GM21526 (cell line): ENCODE measurements at regions not wholly inside any gene's neighbourhood (a gene's known extent, or its start where the extent isn't known, plus 50 kb on each side); places are given as distances from the start of the nearest gene placed in this dataset.

Experiments
- ATAC-seq: cut with Tn5 transposase; IDR thresholded peaks from one replicate; pipeline ENCODE4 v1.9.1; 2021; ENCODE audit warnings: moderate library complexity; ENCODE audit not compliant: unreplicated experiment, low FRiP score

DNA sequence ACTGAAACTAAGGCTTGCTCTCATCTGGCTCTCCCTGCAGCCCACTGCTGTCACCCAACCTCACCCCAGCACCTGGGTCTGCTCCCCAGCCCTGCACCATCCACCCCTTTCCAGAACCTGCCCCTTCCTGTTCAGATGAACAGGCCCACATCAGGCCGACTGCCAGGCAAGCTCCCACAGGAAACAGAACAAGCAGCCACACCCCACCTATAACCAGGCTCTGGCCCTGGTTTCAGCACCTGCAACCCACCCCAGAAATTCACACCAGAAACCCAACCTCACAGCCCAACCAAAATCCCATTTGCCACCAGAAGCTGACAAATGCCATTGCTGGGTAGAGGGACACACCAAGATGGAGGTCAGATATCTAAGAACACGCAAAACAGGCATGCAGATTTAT lies 159.2 kb upstream of the ID2 start:
- ATAC-seq, result no peak

GRCh38 chr2:8524388-8524787 lies 157.5 kb upstream of the ID2 start:
- no peak for ATAC-seq

DNA sequence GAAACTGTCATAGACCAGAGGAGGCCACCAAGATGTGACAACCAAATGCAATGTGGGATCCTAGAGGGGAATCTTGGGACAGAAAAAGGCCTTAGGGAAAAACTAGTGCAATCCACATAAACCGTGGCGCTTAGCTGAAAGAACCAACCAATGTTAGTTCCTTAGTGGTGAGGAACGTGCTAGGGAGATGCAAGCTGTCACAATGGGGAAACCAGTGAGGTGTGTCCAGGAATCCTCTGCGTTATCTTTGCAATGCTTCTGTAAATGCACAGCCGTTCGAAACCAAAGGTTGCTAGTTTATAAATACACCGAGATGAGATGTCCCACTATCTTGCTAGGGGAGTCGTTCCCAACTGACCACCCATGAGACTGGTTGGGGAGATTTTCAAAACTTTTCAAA lies 157.0 kb upstream of the ID2 start:
- no peak for ATAC-seq

DNA sequence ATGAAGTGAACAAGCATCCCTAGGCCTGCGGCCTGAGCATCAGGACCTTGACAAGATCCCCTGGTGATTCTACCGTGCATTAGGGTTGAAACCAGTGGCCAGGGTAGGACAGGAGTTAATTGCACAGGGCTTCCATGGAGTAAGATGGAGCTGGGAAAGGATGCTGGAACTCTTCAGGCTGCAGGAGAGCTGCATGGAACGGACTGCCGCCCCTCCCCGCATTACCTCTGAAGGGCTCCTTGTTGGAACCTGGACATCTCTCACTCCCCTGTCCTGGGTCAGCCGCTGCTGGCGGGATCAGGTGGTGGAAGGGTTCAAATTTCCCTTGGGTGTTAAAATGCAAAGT lies 156.6 kb upstream of the ID2 start:
- no peak for ATAC-seq

DNA sequence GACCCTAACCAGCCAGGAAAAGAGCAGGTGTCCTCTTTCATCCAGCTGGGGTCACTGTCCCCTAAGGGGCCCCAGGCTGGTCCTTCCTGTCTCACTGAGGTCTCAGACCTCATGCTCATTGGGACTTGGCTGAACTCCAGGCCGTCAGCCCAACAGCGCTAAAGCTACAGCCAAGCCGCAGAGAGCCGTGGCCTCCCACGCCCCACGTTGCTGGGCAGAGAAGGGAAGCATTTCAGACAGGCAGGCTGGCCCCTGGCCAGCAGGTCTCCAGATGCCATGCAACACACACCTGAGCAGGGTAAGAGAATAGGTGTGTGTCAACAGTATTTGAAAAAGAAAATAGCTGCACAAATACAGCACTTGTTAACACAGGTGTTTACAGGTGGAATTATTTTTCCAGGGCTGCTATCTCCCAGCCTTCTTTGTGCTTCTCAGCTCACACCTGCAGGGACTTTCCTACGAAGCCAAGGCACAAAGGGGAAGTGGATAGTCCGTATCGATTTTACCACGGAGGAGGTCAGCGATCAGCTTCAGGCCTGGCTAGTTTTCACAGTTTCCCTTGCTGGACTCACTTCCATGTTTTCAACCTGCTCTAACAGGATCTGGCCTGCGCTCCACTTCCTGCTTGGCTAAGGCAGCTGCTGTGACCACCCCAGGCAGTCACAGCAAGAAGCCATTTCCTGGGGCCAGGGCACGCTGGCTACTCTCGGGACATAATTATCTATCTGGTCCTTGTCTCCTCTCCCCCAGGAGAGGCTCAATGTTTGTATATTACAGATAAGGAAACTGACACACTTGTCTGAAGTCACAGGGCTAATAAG lies 156.1 kb upstream of the ID2 start:
- peak; percentile 45 for ATAC-seq

DNA sequence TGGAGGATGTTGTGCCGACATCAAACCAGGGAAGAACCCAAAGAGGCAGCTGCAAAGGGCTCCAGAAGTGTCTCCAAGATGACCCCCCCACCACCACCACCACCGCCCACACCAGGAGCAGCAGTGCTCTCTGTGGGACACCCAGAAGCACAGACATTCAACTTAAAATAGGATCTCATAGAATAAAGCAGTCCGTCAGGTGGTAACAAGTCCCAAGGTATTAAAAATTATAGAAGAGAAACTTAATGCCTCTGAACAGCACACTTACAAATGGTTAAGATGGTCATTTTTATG lies 155.5 kb upstream of the ID2 start:
- no peak for ATAC-seq

DNA sequence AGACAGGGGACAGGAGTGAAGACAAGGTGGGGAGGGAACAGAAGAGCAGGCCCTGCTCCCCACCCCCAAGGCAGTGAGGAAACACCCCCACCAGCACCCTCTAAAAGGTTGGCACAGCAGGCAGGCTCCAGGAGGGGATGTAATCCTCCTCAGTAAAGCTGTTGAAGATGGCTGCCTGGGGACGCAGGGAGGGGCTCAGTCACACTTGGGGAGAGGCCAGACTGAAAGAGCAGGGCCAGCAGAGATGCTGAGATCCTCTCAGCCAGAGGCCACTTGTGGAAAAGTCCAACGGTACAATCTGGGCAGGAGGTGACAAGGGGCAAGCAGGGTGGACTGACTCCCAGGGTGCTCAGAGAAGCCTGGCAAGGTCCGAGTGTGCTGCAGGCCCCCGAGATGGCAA lies 154.8 kb upstream of the ID2 start:
- no peak for ATAC-seq

- no peak for ATAC-seq
These were observed 154.2 kb upstream of the ID2 start for GRCh38 chr2:8527676-8528075.

DNA sequence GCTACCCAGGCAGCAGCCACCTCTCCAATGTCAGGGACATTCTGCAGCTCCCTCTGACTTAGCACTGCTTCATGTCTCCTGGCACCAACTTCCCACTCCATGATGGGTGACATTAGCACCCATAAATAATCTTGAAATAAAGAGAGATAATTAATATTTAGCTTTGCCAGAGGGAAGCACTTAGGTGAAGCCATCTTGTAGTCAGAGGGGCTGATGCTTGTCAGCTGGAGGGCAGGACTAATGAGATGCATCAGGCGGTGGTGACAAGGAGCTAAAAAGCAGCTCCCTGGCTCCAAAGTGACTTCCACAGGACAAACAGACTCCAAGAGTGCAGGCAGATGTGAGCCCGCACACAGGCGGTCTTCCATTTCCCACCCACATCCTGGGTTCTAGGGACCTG lies 153.0 kb upstream of the ID2 start:
- ATAC-seq, result no peak

- no peak for ATAC-seq
These were observed 152.1 kb upstream of the ID2 start for GRCh38 chr2:8529706-8530277.

- no peak for ATAC-seq
These were observed 150.4 kb upstream of the ID2 start for GRCh38 chr2:8531481-8531880.

DNA sequence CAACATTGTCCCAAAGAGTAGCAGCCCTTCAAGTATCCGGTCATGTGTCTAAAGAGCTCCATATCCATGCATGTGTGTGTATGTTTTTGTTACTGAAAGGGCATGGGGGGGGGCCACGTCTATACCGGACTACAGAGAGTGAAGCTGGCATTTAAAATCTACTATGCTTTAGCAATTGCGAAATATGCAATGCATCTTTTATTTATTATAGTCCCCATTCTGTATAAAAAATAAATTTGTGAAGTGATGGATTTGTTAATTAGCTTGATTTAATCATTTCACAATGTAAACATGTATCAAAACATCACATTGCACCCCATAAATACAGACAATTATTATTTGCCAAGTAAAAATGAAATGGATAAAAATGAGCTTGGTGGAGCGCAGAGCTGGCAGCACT lies 149.4 kb upstream of the ID2 start:
- no peak for ATAC-seq

GRCh38 chr2:8533923-8534322 lies 147.9 kb upstream of the ID2 start:
- no peak for ATAC-seq

DNA sequence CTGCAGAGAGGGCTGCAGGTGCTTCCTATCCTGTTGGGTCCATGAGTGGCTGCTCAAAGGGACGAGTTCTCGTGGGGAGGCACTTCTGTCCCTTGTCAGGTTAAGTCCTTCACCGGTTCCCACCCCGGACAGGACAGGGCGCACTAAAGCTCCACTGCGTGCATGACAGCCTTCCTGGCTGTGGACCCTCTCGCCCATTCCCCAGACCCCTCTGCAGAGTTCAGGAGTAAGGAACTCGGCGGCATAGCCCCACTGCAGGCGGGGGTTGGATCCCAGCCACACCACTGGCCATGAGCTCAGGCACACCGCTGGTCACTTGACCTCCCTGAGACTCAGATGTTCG lies 147.5 kb upstream of the ID2 start:
- no peak for ATAC-seq

DNA sequence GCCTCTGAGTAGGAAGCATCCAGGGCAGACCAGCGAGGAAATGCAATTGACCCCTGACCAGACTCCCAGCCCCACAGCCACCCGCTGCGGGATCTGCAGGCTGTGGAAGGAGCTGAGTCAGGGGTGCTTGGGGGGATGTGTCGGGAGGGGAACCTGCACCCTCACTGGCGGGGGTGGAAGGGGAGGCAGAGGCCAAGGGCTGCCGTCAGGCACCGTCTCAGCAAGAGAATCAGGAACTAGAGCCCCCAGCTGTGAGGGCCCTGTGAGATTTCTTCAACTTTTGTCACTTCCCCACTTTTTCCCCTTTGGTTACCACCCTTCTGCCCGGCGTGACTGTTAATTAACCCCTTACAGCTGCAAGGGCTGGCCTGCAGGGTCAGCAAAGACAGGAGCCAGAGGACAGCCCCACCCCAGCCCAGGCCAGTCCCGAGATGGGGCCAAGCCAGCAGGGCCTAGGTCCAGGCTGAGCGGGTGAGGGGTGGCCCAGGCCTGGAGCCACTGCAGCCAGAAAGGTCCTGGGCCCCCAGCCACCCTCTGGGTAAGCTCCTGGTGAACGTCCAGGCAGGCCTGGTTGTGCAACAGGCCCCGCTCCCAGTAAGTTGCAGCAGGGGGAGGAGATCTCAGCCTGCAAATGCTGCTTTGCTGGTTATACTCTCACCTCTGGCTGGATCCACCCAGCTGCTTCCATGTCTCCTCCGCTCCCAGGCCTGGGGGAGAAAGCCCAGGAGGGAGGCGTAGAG lies 147.0 kb upstream of the ID2 start:
- no peak for ATAC-seq

- ATAC-seq, result no peak
These were observed 146.4 kb upstream of the ID2 start for GRCh38 chr2:8535469-8535795.

DNA sequence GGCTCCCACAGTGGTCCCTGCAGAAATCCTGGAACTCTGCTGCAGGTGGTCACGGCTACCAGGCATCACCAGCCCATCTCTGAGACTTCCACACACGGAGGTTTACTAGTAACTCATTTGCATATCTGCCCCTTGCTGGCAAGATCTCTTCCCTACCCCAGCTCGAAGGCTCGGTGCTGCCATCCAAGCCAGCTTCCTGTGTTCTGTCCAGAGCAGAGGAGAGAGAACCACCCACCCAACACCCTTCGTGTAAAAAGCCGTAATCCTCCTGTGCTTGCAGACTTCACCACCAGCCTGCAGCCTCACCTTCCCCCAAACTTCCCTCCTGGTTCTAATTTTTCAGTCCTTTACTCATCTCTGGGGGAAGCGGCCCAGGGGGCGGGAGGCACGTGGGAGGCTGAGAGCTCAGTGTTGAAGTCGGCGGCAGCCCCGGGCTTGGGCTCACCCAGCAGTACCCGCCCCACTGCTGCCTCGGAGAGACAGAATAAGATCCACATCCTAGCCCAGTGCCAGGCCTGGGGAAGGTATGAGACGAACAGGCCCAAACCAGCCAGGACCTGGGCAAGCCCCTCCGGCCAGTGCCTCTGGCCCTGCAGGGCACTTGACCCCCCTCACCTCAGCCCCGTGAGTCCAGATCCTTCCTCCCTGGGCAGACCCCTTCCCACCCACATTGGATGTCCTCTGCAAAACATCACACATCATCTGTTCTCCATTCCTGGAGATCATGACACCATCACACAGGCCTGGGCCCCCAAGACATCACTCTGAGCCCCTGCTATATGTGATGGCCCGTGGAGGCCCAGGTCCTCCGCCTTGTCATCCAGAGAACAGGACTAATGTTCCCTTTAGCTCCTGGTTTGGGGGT lies 145.8 kb upstream of the ID2 start:
- ATAC-seq, result no peak

GRCh38 chr2:8536686-8537561 lies 144.9 kb upstream of the ID2 start:
- ATAC-seq, result no peak

DNA sequence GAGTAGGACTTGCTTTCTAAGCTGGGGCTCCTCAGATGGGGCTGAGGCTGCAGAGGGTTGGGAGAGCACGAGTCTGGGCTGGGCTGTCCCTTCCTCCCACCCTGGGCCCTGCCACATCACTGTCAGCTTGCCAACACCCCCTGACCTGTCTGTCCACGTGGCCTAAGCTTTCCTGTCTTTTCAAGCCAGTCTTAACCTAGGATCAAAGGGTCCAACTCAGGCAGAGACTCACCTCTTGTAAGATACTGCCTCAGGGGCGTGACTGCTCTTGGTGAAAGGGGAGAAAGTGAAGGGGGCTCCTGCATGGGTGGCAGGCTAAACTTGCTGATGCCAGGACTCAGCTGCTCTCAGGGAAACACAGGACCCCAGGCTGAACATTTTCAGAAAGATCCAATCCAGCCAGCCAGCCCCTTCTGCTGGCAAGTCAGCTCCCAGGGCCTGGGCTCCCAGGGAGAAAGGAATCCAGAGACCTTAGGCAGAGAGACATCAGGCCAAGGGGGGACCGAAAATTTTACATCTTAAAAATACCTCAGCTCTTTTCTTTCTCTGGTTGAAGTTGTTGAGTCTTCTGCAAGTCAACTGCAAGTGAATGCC lies 144.2 kb upstream of the ID2 start:
- no peak for ATAC-seq

DNA sequence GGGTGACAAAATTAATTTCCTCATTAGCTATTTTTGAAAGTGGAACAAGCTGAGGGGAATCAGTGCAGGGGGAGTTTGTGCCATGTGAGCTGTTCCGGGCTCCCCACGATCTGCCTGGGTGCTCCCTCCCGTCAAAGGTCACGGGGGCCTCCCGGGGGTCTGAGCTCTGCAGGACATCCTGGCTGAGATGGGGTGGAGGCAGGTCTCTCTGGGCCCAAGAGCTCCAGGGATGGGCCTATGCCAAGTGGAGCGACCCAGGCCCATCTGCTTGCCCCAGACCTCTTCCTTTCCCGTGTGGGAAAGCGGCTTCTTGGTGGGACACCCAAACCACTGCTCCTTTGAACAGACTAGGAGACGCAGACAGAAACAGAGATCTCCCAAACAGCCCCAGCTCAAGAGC lies 143.3 kb upstream of the ID2 start:
- no peak for ATAC-seq
